ENCODE measurements at regions not wholly inside any gene's neighbourhood (a gene's known extent, or its start where the extent isn't known, plus 50 kb on each side); places are given as distances from the start of the nearest gene placed in this dataset.

GRCh38 chr6:169371344-169372127 lies 117.9 kb upstream of the THBS2 start:
- Histone ChIP-seq H3K79me2 (ENCODE audit: control insufficient read depth, insufficient read depth, low read length) (no peaks in the 10 kb centered on the region), H3K4me1 (ENCODE audit: control insufficient read depth, extremely low read depth, insufficient read depth, low read length) (no peaks in the 10 kb centered on the region), H3K36me3 (ENCODE audit: control insufficient read depth in 2 of 2, extremely low read depth in 1 of 2, insufficient read depth in 2 of 2, low read length in 2 of 2) (no peaks in the 10 kb centered on the region), H3K9me1 (replicated peaks; ENCODE audit: control insufficient read depth, extremely low read depth, insufficient read depth, low read length) (no peaks in the 10 kb centered on the region), H3K27me3 (ENCODE audit: control insufficient read depth in 2 of 2, insufficient read depth in 2 of 2, low read length in 2 of 2) (no peaks in the 10 kb centered on the region), H3K4me2 (ENCODE audit: insufficient read depth, low read length) (no peak overlapping the region), H3K4me3 (replicated peaks in 1 of 3; ENCODE audit: insufficient read depth in 1 of 3, low read depth in 1 of 3, low read length in 3 of 3) (no peak overlapping the region), H3K9ac (replicated peaks; ENCODE audit: extremely low read depth, insufficient read depth, low read length) (no peak overlapping the region), H3K9me3 (replicated peaks; ENCODE audit: control insufficient read depth, insufficient read depth, low read length) (no peaks in the 10 kb centered on the region), H2AFZ (ENCODE audit: low read depth, low read length) (no peak overlapping the region), H4K20me1 (replicated peaks; ENCODE audit: control insufficient read depth, extremely low read depth, insufficient read depth, low read length) (no peaks in the 10 kb centered on the region), H3K27ac (ENCODE audit: insufficient read depth, low read depth, low read length) (no peak overlapping the region)
- BruUV-seq (replicated peaks): no TSS peak
- TF ChIP-seq FOS (IDR thresholded peaks at IDR 0.05; ENCODE audit: borderline replicate concordance, insufficient read depth, low read length): no peak
- no peak for TF ChIP-seq MAX (IDR thresholded peaks at IDR 0.05; ENCODE audit: insufficient read depth, insufficient read length)
- no peak for TF ChIP-seq POLR2AphosphoS5 (IDR thresholded peaks at IDR 0.05; ENCODE audit: insufficient read depth, low read depth, low read length)
- no peak for TF ChIP-seq JUN (IDR thresholded peaks at IDR 0.05; ENCODE audit: borderline replicate concordance, insufficient read depth, insufficient read length, low read depth)
- no peak for TF ChIP-seq MYC (IDR thresholded peaks at IDR 0.05; ENCODE audit: low read depth, low read length)
- no peak for TF ChIP-seq GATA2 (IDR thresholded peaks at IDR 0.05; ENCODE audit: insufficient read depth, insufficient read length, low read depth, low read length)
- TF ChIP-seq EZH2 (IDR thresholded peaks at IDR 0.05; ENCODE audit: borderline replicate concordance, low read depth, low read length, severe bottlenecking): no peak
- TF ChIP-seq POLR2A (IDR thresholded peaks at IDR 0.05; ENCODE audit: low read depth, low read length): no peak
- TF ChIP-seq, protein P1, sequence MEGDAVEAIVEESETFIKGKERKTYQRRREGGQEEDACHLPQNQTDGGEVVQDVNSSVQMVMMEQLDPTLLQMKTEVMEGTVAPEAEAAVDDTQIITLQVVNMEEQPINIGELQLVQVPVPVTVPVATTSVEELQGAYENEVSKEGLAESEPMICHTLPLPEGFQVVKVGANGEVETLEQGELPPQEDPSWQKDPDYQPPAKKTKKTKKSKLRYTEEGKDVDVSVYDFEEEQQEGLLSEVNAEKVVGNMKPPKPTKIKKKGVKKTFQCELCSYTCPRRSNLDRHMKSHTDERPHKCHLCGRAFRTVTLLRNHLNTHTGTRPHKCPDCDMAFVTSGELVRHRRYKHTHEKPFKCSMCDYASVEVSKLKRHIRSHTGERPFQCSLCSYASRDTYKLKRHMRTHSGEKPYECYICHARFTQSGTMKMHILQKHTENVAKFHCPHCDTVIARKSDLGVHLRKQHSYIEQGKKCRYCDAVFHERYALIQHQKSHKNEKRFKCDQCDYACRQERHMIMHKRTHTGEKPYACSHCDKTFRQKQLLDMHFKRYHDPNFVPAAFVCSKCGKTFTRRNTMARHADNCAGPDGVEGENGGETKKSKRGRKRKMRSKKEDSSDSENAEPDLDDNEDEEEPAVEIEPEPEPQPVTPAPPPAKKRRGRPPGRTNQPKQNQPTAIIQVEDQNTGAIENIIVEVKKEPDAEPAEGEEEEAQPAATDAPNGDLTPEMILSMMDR (IDR thresholded peaks at IDR 0.05; ENCODE audit: extremely low read depth in 1 of 2, insufficient read depth in 1 of 2, low read depth in 1 of 2, low read length in 2 of 2): no peak
- FAIRE-seq (peak; percentile 47), DNase-seq (ENCODE audit: low read depth, low spot score) (no peak)
- CTCF ChIA-PET: no interaction called here
- POLR2A ChIA-PET: no interaction called here
- intact Hi-C loops (cut with micrococcal nuclease) (no loop called here), dilution Hi-C loops (cut with MboI; ENCODE audit: extremely low pct_ligation_motif_present, low sequenced_read_pairs) (no loop called here)

All from endothelial cell of umbilical vein (primary cell).